Skeletal muscle tissue (tissue), 3 donors: ENCODE measurements at regions not wholly inside any gene's neighbourhood (a gene's known extent, or its start where the extent isn't known, plus 50 kb on each side); places are given as distances from the start of the nearest gene placed in this dataset.

Experiments used
- H3K27ac ChIP-seq: one replicate; pipeline ENCODE4 v1.7.0; 2013; ENCODE audit warnings: mild to moderate bottlenecking, low read depth, low read length, inconsistent platforms
- H3K27me3 ChIP-seq, 3 donors: one replicate each; pipeline ENCODE4 v1.7.0; 2013; ENCODE audit warnings: low read length in 3 of 3; ENCODE audit not compliant: control insufficient read depth in 3 of 3, insufficient read depth in 3 of 3
- H3K36me3 ChIP-seq, 3 donors: one replicate each; pipeline ENCODE4 v1.7.0; 2013; ENCODE audit warnings: low read length in 3 of 3; ENCODE audit not compliant: control insufficient read depth in 3 of 3, insufficient read depth in 3 of 3
- H3K4me1 ChIP-seq, 3 donors: one replicate each; pipeline ENCODE4 v1.7.0; 2013; ENCODE audit warnings: low read length in 3 of 3, mild to moderate bottlenecking in 3 of 3; ENCODE audit not compliant: control insufficient read depth in 3 of 3, insufficient read depth in 3 of 3
- H3K4me3 ChIP-seq, 3 donors: one replicate each; pipeline ENCODE4 v1.7.0; 2013; ENCODE audit warnings: low read length in 3 of 3
- H3K9ac ChIP-seq, 3 donors: one replicate each; pipeline ENCODE4 v1.7.0; 2013; ENCODE audit warnings: low read length in 3 of 3, mild to moderate bottlenecking in 3 of 3, moderate library complexity in 2 of 3, low read depth in 1 of 3
- H3K9me3 ChIP-seq, 3 donors: one replicate each; pipeline ENCODE4 v1.7.0; 2013; ENCODE audit warnings: low read length in 3 of 3; ENCODE audit not compliant: control insufficient read depth in 3 of 3
- donor health status: Osteomylitis.

GRCh38 chr22:27115410-27115809 is 458.0 kb downstream of the MIAT start:
- Histone ChIP-seq H3K27me3 (peaks cover 1 to 12% (median 4%) of the 10 kb centered on the region in 3 donors), H3K9me3 (peaks cover 0 to 6% (median 6%) of the 10 kb centered on the region in 3 donors), H3K9ac (no peak overlapping the region), H3K4me3 (no peak overlapping the region), H3K36me3 (no peaks in the 10 kb centered on the region), H3K27ac (no peak overlapping the region), H3K4me1 (no peaks in the 10 kb centered on the region)

- Histone ChIP-seq H3K27ac (no peak overlapping the region), H3K36me3 (no peaks in the 10 kb centered on the region), H3K4me1 (no peaks in the 10 kb centered on the region), H3K9me3 (peaks cover 0 to 6% (median 6%) of the 10 kb centered on the region in 3 donors), H3K27me3 (peaks cover 0 to 12% (median 4%) of the 10 kb centered on the region in 3 donors), H3K9ac (no peak overlapping the region), H3K4me3 (no peak overlapping the region)
These were observed 458.4 kb downstream of the MIAT start for GRCh38 chr22:27115816-27116256.

- Histone ChIP-seq H3K9ac (no peak overlapping the region), H3K9me3 (peaks cover 0 to 6% (median 6%) of the 10 kb centered on the region in 3 donors), H3K4me1 (no peaks in the 10 kb centered on the region), H3K27me3 (peaks cover 0 to 10% (median 1%) of the 10 kb centered on the region in 3 donors), H3K4me3 (no peak overlapping the region), H3K27ac (no peak overlapping the region), H3K36me3 (no peaks in the 10 kb centered on the region)
These were observed 459.1 kb downstream of the MIAT start for GRCh38 chr22:27116312-27117086.

GRCh38 chr22:27120036-27120435 is 462.6 kb downstream of the MIAT start:
- no peak overlapping the region for H3K4me3 ChIP-seq
- no peaks in the 10 kb centered on the region for H3K4me1 ChIP-seq
- peaks cover 0 to 6% (median 4%) of the 10 kb centered on the region in 3 donors for H3K9me3 ChIP-seq
- H3K27ac ChIP-seq: no peak overlapping the region
- H3K9ac ChIP-seq: no peak overlapping the region
- peaks cover 6 to 12% (median 12%) of the 10 kb centered on the region in 3 donors for H3K27me3 ChIP-seq
- no peaks in the 10 kb centered on the region for H3K36me3 ChIP-seq

GRCh38 chr22:27122574-27122973 is 465.2 kb downstream of the MIAT start:
- no peak overlapping the region for H3K4me3 ChIP-seq
- H3K9ac ChIP-seq: no peak overlapping the region
- peaks cover 6 to 16% (median 15%) of the 10 kb centered on the region in 3 donors for H3K27me3 ChIP-seq
- H3K9me3 ChIP-seq: peaks cover 0 to 6% (median 4%) of the 10 kb centered on the region in 3 donors
- H3K27ac ChIP-seq: no peak overlapping the region
- no peaks in the 10 kb centered on the region for H3K36me3 ChIP-seq
- H3K4me1 ChIP-seq: no peaks in the 10 kb centered on the region

GRCh38 chr22:27123880-27124279 is 466.5 kb downstream of the MIAT start:
- H3K36me3 ChIP-seq: no peaks in the 10 kb centered on the region
- peaks cover 0 to 4% (median 3%) of the 10 kb centered on the region in 3 donors for H3K9me3 ChIP-seq
- H3K4me1 ChIP-seq: no peaks in the 10 kb centered on the region
- no peak overlapping the region for H3K4me3 ChIP-seq
- H3K27ac ChIP-seq: no peak overlapping the region
- peaks cover 16 to 24% (median 16%) of the 10 kb centered on the region in 3 donors for H3K27me3 ChIP-seq
- H3K9ac ChIP-seq: no peak overlapping the region

GRCh38 chr22:27124351-27124966 is 467.1 kb downstream of the MIAT start:
- Histone ChIP-seq H3K4me3 (no peak overlapping the region), H3K4me1 (no peaks in the 10 kb centered on the region), H3K27ac (no peak overlapping the region), H3K9ac (no peak overlapping the region), H3K9me3 (peaks cover 0 to 4% (median 3%) of the 10 kb centered on the region in 3 donors), H3K27me3 (peaks cover 16 to 24% (median 19%) of the 10 kb centered on the region in 3 donors), H3K36me3 (no peaks in the 10 kb centered on the region)

- Histone ChIP-seq H3K36me3 (no peaks in the 10 kb centered on the region), H3K27me3 (peaks cover 16 to 24% (median 19%) of the 10 kb centered on the region in 3 donors), H3K9ac (no peak overlapping the region), H3K4me1 (no peaks in the 10 kb centered on the region), H3K9me3 (no peaks in the 10 kb centered on the region), H3K27ac (no peak overlapping the region), H3K4me3 (no peak overlapping the region)
These were observed 468.2 kb downstream of the MIAT start for GRCh38 chr22:27125539-27125938.

- no peaks in the 10 kb centered on the region for H3K4me1 ChIP-seq
- H3K9me3 ChIP-seq: no peaks in the 10 kb centered on the region
- no peaks in the 10 kb centered on the region for H3K36me3 ChIP-seq
- H3K9ac ChIP-seq: no peak overlapping the region
- no peak overlapping the region for H3K4me3 ChIP-seq
- H3K27ac ChIP-seq: no peak overlapping the region
- H3K27me3 ChIP-seq: peaks cover 19 to 27% (median 23%) of the 10 kb centered on the region in 3 donors
These were observed 470.5 kb downstream of the MIAT start for GRCh38 chr22:27127911-27128310.

GRCh38 chr22:27128461-27129085 is 471.2 kb downstream of the MIAT start:
- no peaks in the 10 kb centered on the region for H3K4me1 ChIP-seq
- H3K36me3 ChIP-seq: no peaks in the 10 kb centered on the region
- peaks cover 20 to 29% (median 28%) of the 10 kb centered on the region in 3 donors for H3K27me3 ChIP-seq
- no peak overlapping the region for H3K4me3 ChIP-seq
- H3K9me3 ChIP-seq: no peaks in the 10 kb centered on the region
- H3K9ac ChIP-seq: no peak overlapping the region
- no peak overlapping the region for H3K27ac ChIP-seq
